ENCODE measurements at regions not wholly inside any gene's neighbourhood (a gene's known extent, or its start where the extent isn't known, plus 50 kb on each side); places are given as distances from the start of the nearest gene placed in this dataset.

GRCh38 chr6:8991844-8992243 is 556.5 kb upstream of the SLC35B3 start:
- no CpG with 5 or more reads among the region's 3 CpGs for whole genome bisulfite sequencing (ENCODE audit: extremely low coverage, insufficient read length, low lambda C conversion rate)
- no peaks in the 10 kb centered on the region for H4K20me1 ChIP-seq (ENCODE audit: control insufficient read depth, insufficient read depth, insufficient read length)
- no peak overlapping the region for H3K27ac Mint-ChIP-seq

More at GRCh38 chr6:8991844-8992243, 556.5 kb upstream of the SLC35B3 start:
- no peaks in the 10 kb centered on the region for H3K79me2 ChIP-seq (ENCODE audit: insufficient read depth, low read length)
- no peak for TF ChIP-seq CTCF (conservative IDR thresholded peaks at IDR 0.05)
- no peak overlapping the region for H2AK5ac ChIP-seq (ENCODE audit: insufficient read length, low read length)
- no peak overlapping the region for H4K91ac ChIP-seq (ENCODE audit: insufficient read length, low read depth, low read length)
- no peak overlapping the region for H2BK15ac ChIP-seq (ENCODE audit: low read depth, low read length)
- no peak overlapping the region for H3K18ac ChIP-seq (ENCODE audit: insufficient read length, low read depth, low read length)
- H3K23me2 ChIP-seq (ENCODE audit: insufficient read length, low read depth, low read length, poor library complexity, severe bottlenecking), result no peaks in the 10 kb centered on the region
- no peak overlapping the region for H4K8ac ChIP-seq (replicated peaks; ENCODE audit: insufficient read length, low read depth, low read length)
- H3K4me2 ChIP-seq (ENCODE audit: insufficient read depth, insufficient read length, low read length), result no peak overlapping the region
- Mint-ChIP-seq H3K4me1 (peaks cover 4% of the 10 kb centered on the region in 2 experiments; a peak in 2 of 4 replicates), H3K36me3 (ENCODE audit: insufficient read depth in 1 of 3, low read depth in 3 of 3) (0 out of 7 replicates have a peak, but pooled peaks cover 0 to 1% (median 0%) of the 10 kb centered on the region in 3 experiments), H3K27me3 (ENCODE audit: low read depth) (no peaks in the 10 kb centered on the region; the same call in 1 of the 2 replicates), H3K4me3 (no peak overlapping the region), H3K9me3 (no peaks in the 10 kb centered on the region; a peak in 1 of 5 replicates)
- no peaks in the 10 kb centered on the region for H3K27me3 ChIP-seq (ENCODE audit: insufficient read depth, low read length)
- H3K9me3 ChIP-seq (ENCODE audit: control insufficient read depth, low read depth, low read length), result no peaks in the 10 kb centered on the region
- no peak overlapping the region for H2AFZ ChIP-seq (ENCODE audit: low read length)
- no peak overlapping the region for H3K23ac ChIP-seq (ENCODE audit: insufficient read length, low read depth, low read length)
- no peak overlapping the region for H3K4ac ChIP-seq (ENCODE audit: low read depth, low read length)
- no peak overlapping the region for H3K27ac ChIP-seq (ENCODE audit: insufficient read length, low read depth, low read length)
- no peak for DNase-seq
- no peak overlapping the region for H3K14ac ChIP-seq (ENCODE audit: insufficient read depth, low read length)
- no peak overlapping the region for H2BK5ac ChIP-seq (ENCODE audit: insufficient read length, low read length)
- no peak overlapping the region for H2BK20ac ChIP-seq (ENCODE audit: low read depth, low read length, poor library complexity, severe bottlenecking)
- no peak overlapping the region for H2BK12ac ChIP-seq (ENCODE audit: insufficient read length, low read depth, low read length)
- no peak overlapping the region for H2BK120ac ChIP-seq (ENCODE audit: low read depth, low read length, poor library complexity, severe bottlenecking)
- H3K56ac ChIP-seq (ENCODE audit: insufficient read length, low read depth, low read length), result no peak overlapping the region
- H3K79me1 ChIP-seq (ENCODE audit: insufficient read depth, low read depth, low read length, poor library complexity, severe bottlenecking), result no peaks in the 10 kb centered on the region
- no peaks in the 10 kb centered on the region for H3K4me1 ChIP-seq (ENCODE audit: insufficient read depth, low read length)
- H3K9ac ChIP-seq (ENCODE audit: extremely low read depth, insufficient read length, low read length), result no peak overlapping the region
- H3T11ph ChIP-seq (ENCODE audit: low read length), result no peak overlapping the region
- no peak overlapping the region for H4K5ac ChIP-seq (ENCODE audit: insufficient read length, low read depth, low read length)

Data from H9 (cell line).